K562 (cell line): ENCODE measurements at regions not wholly inside any gene's neighbourhood (a gene's known extent, or its start where the extent isn't known, plus 50 kb on each side); places are given as distances from the start of the nearest gene placed in this dataset.

Source experiments
- EGR1 ChIP-seq: fragments of 450-650 bp; conservative IDR thresholded peaks from 2 replicates; pipeline ENCODE4 v1.6.1; 2017; ENCODE audit warnings: mild to moderate bottlenecking
- FOXA3 ChIP-seq, 2 experiments: fragments of 450-650 bp in 1 of 2; sonication (generic) in 1 of 2; formaldehyde crosslinking; IDR thresholded peaks in 1 of 2; conservative IDR thresholded peaks in 1 of 2; 2 replicates each; pipeline versions ENCODE4 v1.4.0 to v1.8.0; 2020 to 2022; ENCODE audit warnings: mild to moderate bottlenecking in 2 of 2, missing genetic modification reagents in 1 of 2
- KDM2B ChIP-seq: fragments of 250-450 bp; sonication (Bioruptor Pico); IDR thresholded peaks from 2 replicates; pipeline ENCODE4 v1.8.0; 2021; ENCODE audit warnings: mild to moderate bottlenecking, moderate library complexity
- MAFG ChIP-seq: fragments of 450-650 bp; conservative IDR thresholded peaks from 2 replicates; pipeline ENCODE4 v1.6.1; 2016; ENCODE audit warnings: missing genetic modification characterization, missing compliant biosample characterization
- NFRKB ChIP-seq: fragments of 450-650 bp; IDR thresholded peaks from 2 replicates; pipeline ENCODE4 v1.6.1; 2016; ENCODE audit warnings: low read depth
- NR2F6 ChIP-seq: fragments of 450-650 bp; formaldehyde crosslinking; IDR thresholded peaks from 2 replicates; pipeline ENCODE4 v1.4.0; 2020; ENCODE audit warnings: mild to moderate bottlenecking
- PHF21A ChIP-seq: fragments of 450-650 bp; IDR thresholded peaks from 2 replicates; pipeline ENCODE4 v1.6.1; 2017; ENCODE audit warnings: low read depth, borderline replicate concordance
- PPARD ChIP-seq: fragments of 250-450 bp; sonication (Bioruptor Pico); IDR thresholded peaks from 2 replicates; pipeline ENCODE4 v1.8.0; 2022; ENCODE audit warnings: inconsistent platforms, mild to moderate bottlenecking, moderate library complexity
- RBBP5 ChIP-seq: fragments of 200-600 bp; sonication (generic); IDR thresholded peaks from 2 replicates; pipeline ENCODE4 v1.6.1; 2012; ENCODE audit warnings: borderline replicate concordance, mild to moderate bottlenecking, low read length, control low read depth, inconsistent platforms; ENCODE audit not compliant: insufficient read depth, poor library complexity, severe bottlenecking
- RBM25 ChIP-seq: fragments of 200-400 bp; formaldehyde crosslinking; IDR thresholded peaks from 2 replicates; pipeline ENCODE4 v1.6.1; 2018; ENCODE audit warnings: low read length, low read depth, moderate library complexity; ENCODE audit not compliant: severe bottlenecking
- RCOR1 ChIP-seq, 2 experiments: IDR thresholded peaks; 2 replicates each; pipeline ENCODE4 v1.6.1; 2012; ENCODE audit warnings: low read depth in 2 of 2, low read length in 2 of 2, borderline replicate concordance in 1 of 2, improper control_type of control experiment in 1 of 2
- RHOXF2B ChIP-seq: fragments of 250-450 bp; sonication (Bioruptor Pico); conservative IDR thresholded peaks from 2 replicates; pipeline ENCODE4 v1.5.1; 2021
- RNF2 ChIP-seq: sonication (generic); IDR thresholded peaks from 2 replicates; pipeline ENCODE4 v1.6.1; 2016
- SMAD2 ChIP-seq: fragments of 150-350 bp; IDR thresholded peaks from 2 replicates; pipeline ENCODE4 v1.6.1; 2014; ENCODE audit warnings: low read depth, mild to moderate bottlenecking, low read length
- SMARCE1 ChIP-seq: fragments of 450-650 bp; IDR thresholded peaks from 2 replicates; pipeline ENCODE4 v1.7.1; 2016; ENCODE audit warnings: mild to moderate bottlenecking
- SREBF2 ChIP-seq: sonication (generic); formaldehyde crosslinking; IDR thresholded peaks from 2 replicates; pipeline ENCODE4 v1.4.0; 2020; ENCODE audit warnings: mild to moderate bottlenecking, missing genetic modification reagents
- TEAD4 ChIP-seq, 2 experiments: sonication (generic) in 1 of 2; formaldehyde crosslinking in 1 of 2; IDR thresholded peaks; 2 replicates each; pipeline versions ENCODE4 v1.6.1 to v1.8.0; 2012 to 2022; ENCODE audit warnings: borderline replicate concordance in 1 of 2, inconsistent platforms in 1 of 2, low read length in 1 of 2, mild to moderate bottlenecking in 1 of 2, missing genetic modification reagents in 1 of 2
- ZNF124 ChIP-seq: sonication (generic); formaldehyde crosslinking; IDR thresholded peaks from 2 replicates; pipeline ENCODE4 v1.8.1; 2022; ENCODE audit warnings: missing genetic modification reagents
- ZNF311 ChIP-seq: fragments of 250-450 bp; sonication (Bioruptor Pico); IDR thresholded peaks from 2 replicates; pipeline ENCODE4 v1.4.0; 2020; ENCODE audit warnings: mild to moderate bottlenecking, moderate library complexity
- TF ChIP-seq, protein P1 (sequence below): fragments of 450-650 bp; formaldehyde crosslinking; IDR thresholded peaks from 2 replicates; pipeline ENCODE4 v1.4.0; 2020; ENCODE audit warnings: mild to moderate bottlenecking, moderate library complexity
- TF ChIP-seq, protein P2 (sequence below): fragments of 250-450 bp; sonication (Bioruptor Pico); IDR thresholded peaks from 2 replicates; pipeline ENCODE4 v1.5.0; 2021
- TF ChIP-seq, protein P3 (sequence below): sonication (generic); formaldehyde crosslinking; IDR thresholded peaks from 2 replicates; pipeline ENCODE4 v1.5.0; 2020; ENCODE audit warnings: missing genetic modification reagents
- TF ChIP-seq, protein P4 (sequence below): fragments of 250-450 bp; sonication (Bioruptor Pico); IDR thresholded peaks from 2 replicates; pipeline ENCODE4 v1.8.0; 2021; ENCODE audit warnings: borderline replicate concordance, mild to moderate bottlenecking, moderate library complexity; ENCODE audit not compliant: poor library complexity, severe bottlenecking

DNA sequence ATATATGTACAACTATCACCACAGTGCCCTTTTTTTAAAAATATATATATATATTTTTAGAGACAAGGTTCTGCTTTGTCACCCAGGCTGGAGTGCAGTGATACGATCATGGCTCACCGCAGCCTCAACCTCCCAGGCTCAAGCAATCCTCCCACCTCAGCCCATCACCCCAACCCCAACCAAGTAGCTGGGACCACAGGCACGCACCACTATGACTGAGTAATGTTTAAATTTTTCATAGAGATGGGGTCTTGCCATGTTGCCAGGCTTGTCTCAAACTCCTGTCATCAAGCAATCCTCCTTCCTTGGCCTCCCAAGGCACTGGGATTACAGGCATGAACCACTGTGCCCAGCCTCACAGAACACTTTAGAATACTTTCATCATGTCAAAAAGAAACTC is 234.9 kb downstream of the SH2D4B start (continued):
- TF ChIP-seq, protein P1, sequence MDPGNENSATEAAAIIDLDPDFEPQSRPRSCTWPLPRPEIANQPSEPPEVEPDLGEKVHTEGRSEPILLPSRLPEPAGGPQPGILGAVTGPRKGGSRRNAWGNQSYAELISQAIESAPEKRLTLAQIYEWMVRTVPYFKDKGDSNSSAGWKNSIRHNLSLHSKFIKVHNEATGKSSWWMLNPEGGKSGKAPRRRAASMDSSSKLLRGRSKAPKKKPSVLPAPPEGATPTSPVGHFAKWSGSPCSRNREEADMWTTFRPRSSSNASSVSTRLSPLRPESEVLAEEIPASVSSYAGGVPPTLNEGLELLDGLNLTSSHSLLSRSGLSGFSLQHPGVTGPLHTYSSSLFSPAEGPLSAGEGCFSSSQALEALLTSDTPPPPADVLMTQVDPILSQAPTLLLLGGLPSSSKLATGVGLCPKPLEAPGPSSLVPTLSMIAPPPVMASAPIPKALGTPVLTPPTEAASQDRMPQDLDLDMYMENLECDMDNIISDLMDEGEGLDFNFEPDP (CRISPR knock-in tag): no peak
- TF ChIP-seq FOXA3 (CRISPR knock-in tag; conservative IDR thresholded peaks at IDR 0.05 in 1 of 2, IDR thresholded peaks at IDR 0.05 in 1 of 2) (no peak), PPARD (CRISPR knock-in tag) (no peak), RNF2 (peak; percentile 84; the same call in 1 of the 2 replicates), MAFG (0 out of 2 replicates have a peak, but pooled peaks have one; percentile 22), NR2F6 (no peak), NFRKB (0 out of 2 replicates have a peak, but pooled peaks have one; percentile 17), SMAD2 (no peak), KDM2B (no peak), SMARCE1 (peak; percentile 78), RHOXF2B (CRISPR knock-in tag) (no peak), PHF21A (no peak), SREBF2 (CRISPR knock-in tag) (no peak), ZNF124 (CRISPR knock-in tag) (no peak), ZNF311 (CRISPR knock-in tag) (no peak), RCOR1 (IDR thresholded peaks at IDR 0.05; ENCODE audit: borderline replicate concordance in 1 of 2, low read depth in 2 of 2, low read length in 2 of 2) (peak in 1 of 2 experiments; percentile 86; a peak in 3 of 4 replicates), RBM25 (no peak), EGR1 (no peak), RBBP5 (no peak), TEAD4 (IDR thresholded peaks at IDR 0.05; ENCODE audit: low read length) (peak; percentile 71), TEAD4 (CRISPR knock-in tag; IDR thresholded peaks at IDR 0.05; ENCODE audit: borderline replicate concordance) (no peak)
- TF ChIP-seq, protein P2, sequence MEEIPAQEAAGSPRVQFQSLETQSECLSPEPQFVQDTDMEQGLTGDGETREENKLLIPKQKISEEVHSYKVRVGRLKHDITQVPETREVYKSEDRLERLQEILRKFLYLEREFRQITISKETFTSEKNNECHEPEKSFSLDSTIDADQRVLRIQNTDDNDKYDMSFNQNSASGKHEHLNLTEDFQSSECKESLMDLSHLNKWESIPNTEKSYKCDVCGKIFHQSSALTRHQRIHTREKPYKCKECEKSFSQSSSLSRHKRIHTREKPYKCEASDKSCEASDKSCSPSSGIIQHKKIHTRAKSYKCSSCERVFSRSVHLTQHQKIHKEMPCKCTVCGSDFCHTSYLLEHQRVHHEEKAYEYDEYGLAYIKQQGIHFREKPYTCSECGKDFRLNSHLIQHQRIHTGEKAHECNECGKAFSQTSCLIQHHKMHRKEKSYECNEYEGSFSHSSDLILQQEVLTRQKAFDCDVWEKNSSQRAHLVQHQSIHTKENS (CRISPR knock-in tag): no peak
- TF ChIP-seq, protein P3, sequence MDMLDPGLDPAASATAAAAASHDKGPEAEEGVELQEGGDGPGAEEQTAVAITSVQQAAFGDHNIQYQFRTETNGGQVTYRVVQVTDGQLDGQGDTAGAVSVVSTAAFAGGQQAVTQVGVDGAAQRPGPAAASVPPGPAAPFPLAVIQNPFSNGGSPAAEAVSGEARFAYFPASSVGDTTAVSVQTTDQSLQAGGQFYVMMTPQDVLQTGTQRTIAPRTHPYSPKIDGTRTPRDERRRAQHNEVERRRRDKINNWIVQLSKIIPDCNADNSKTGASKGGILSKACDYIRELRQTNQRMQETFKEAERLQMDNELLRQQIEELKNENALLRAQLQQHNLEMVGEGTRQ: no peak
- TF ChIP-seq, protein P4, sequence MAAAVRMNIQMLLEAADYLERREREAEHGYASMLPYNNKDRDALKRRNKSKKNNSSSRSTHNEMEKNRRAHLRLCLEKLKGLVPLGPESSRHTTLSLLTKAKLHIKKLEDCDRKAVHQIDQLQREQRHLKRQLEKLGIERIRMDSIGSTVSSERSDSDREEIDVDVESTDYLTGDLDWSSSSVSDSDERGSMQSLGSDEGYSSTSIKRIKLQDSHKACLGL (CRISPR knock-in tag): no peak
